ENCODE measurements at regions not wholly inside any gene's neighbourhood (a gene's known extent, or its start where the extent isn't known, plus 50 kb on each side); places are given as distances from the start of the nearest gene placed in this dataset.

DNA sequence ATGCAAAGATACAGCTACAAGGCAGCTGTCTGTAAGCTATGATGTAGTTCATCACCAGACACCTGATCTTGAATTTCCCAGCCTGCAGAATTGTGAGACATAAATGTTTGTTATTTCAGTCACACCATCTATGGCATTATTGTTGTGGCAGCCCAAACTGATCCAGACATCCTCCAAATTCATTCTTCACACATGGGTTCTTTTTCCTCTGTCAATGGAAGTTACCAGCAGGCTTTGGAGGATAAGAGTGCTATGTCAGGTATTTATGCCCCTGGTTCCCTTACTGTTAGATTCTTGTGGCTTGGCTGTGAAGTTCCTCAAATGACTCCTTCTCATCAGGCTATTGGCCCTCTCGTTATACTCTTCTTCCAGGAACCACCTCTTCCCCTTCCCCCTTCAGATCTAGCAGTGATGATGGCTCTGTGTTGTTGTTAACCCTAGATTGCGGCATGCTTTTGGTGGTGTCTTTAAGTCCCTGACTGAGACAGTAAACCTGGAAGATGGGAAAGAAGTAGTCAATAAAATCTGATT, 91.0 kb upstream of the CHMP2B start:
- no peak overlapping the region for H3K27ac ChIP-seq (ENCODE audit: control insufficient read depth, insufficient read depth, low read length)
- no peaks in the 10 kb centered on the region for H3K79me2 ChIP-seq (ENCODE audit: control insufficient read depth, insufficient read depth, low read length)
- dilution Hi-C loops (cut with MboI; ENCODE audit: extremely low pct_ligation_motif_present, low sequenced_read_pairs): no loop called here
- no peaks in the 10 kb centered on the region for H3K27me3 ChIP-seq (ENCODE audit: control insufficient read depth, extremely low read depth, insufficient read depth, low read length)
- no peak for DNase-seq (ENCODE audit: low read depth, low spot score)
- no peak overlapping the region for H3K9ac ChIP-seq (ENCODE audit: control insufficient read depth, extremely low read depth, insufficient read depth, low read length)
- H3K9me3 ChIP-seq (ENCODE audit: control insufficient read depth, low read depth, low read length): no peaks in the 10 kb centered on the region
- no peaks in the 10 kb centered on the region for H3K9me1 ChIP-seq (ENCODE audit: control insufficient read depth, extremely low read depth, insufficient read depth, low read length)
- H3K4me1 ChIP-seq (ENCODE audit: control insufficient read depth, extremely low read depth, insufficient read depth, low read length): no peaks in the 10 kb centered on the region
- no peak overlapping the region for H2AFZ ChIP-seq (ENCODE audit: control insufficient read depth, low read length)
- TF ChIP-seq, protein P1, sequence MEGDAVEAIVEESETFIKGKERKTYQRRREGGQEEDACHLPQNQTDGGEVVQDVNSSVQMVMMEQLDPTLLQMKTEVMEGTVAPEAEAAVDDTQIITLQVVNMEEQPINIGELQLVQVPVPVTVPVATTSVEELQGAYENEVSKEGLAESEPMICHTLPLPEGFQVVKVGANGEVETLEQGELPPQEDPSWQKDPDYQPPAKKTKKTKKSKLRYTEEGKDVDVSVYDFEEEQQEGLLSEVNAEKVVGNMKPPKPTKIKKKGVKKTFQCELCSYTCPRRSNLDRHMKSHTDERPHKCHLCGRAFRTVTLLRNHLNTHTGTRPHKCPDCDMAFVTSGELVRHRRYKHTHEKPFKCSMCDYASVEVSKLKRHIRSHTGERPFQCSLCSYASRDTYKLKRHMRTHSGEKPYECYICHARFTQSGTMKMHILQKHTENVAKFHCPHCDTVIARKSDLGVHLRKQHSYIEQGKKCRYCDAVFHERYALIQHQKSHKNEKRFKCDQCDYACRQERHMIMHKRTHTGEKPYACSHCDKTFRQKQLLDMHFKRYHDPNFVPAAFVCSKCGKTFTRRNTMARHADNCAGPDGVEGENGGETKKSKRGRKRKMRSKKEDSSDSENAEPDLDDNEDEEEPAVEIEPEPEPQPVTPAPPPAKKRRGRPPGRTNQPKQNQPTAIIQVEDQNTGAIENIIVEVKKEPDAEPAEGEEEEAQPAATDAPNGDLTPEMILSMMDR (optimal IDR thresholded peaks at IDR 0.05 in 1 of 3, IDR thresholded peaks at IDR 0.05 in 1 of 3, conservative IDR thresholded peaks at IDR 0.05 in 1 of 3; ENCODE audit: extremely low read depth in 1 of 3, insufficient read depth in 2 of 3, low read length in 3 of 3): no peak
- TF ChIP-seq EZH2 (IDR thresholded peaks at IDR 0.05; ENCODE audit: low read length): no peak
- H3K36me3 ChIP-seq (ENCODE audit: control insufficient read depth in 2 of 2, extremely low read depth in 1 of 2, insufficient read depth in 2 of 2, low read length in 2 of 2): no peaks in the 10 kb centered on the region
- FAIRE-seq: no peak
- no peak overlapping the region for H3K4me3 ChIP-seq (ENCODE audit: control insufficient read depth in 2 of 3, extremely low read depth in 1 of 3, insufficient read depth in 2 of 3, low read depth in 1 of 3, low read length in 3 of 3)
- no peaks in the 10 kb centered on the region for H4K20me1 ChIP-seq (ENCODE audit: control insufficient read depth, extremely low read depth, insufficient read depth, low read length)
- H3K4me2 ChIP-seq (ENCODE audit: control insufficient read depth, extremely low read depth, insufficient read depth, low read depth, low read length): no peak overlapping the region

- dilution Hi-C loops (cut with MboI; ENCODE audit: extremely low pct_ligation_motif_present, low sequenced_read_pairs): no loop called here
- TF ChIP-seq, protein P1 (optimal IDR thresholded peaks at IDR 0.05 in 1 of 3, IDR thresholded peaks at IDR 0.05 in 1 of 3, conservative IDR thresholded peaks at IDR 0.05 in 1 of 3; ENCODE audit: extremely low read depth in 1 of 3, insufficient read depth in 2 of 3, low read length in 3 of 3): no peak
- no peak for TF ChIP-seq EZH2 (IDR thresholded peaks at IDR 0.05; ENCODE audit: low read length)
- Histone ChIP-seq H3K9ac (ENCODE audit: control insufficient read depth, extremely low read depth, insufficient read depth, low read length) (no peak overlapping the region), H4K20me1 (ENCODE audit: control insufficient read depth, extremely low read depth, insufficient read depth, low read length) (no peaks in the 10 kb centered on the region), H3K27me3 (ENCODE audit: control insufficient read depth, extremely low read depth, insufficient read depth, low read length) (no peaks in the 10 kb centered on the region), H3K36me3 (ENCODE audit: control insufficient read depth in 2 of 2, extremely low read depth in 1 of 2, insufficient read depth in 2 of 2, low read length in 2 of 2) (no peaks in the 10 kb centered on the region), H3K4me1 (ENCODE audit: control insufficient read depth, extremely low read depth, insufficient read depth, low read length) (no peaks in the 10 kb centered on the region), H3K9me1 (ENCODE audit: control insufficient read depth, extremely low read depth, insufficient read depth, low read length) (no peaks in the 10 kb centered on the region), H3K79me2 (ENCODE audit: control insufficient read depth, insufficient read depth, low read length) (no peaks in the 10 kb centered on the region), H3K4me2 (ENCODE audit: control insufficient read depth, extremely low read depth, insufficient read depth, low read depth, low read length) (no peak overlapping the region), H3K27ac (ENCODE audit: control insufficient read depth, insufficient read depth, low read length) (no peak overlapping the region), H3K9me3 (ENCODE audit: control insufficient read depth, low read depth, low read length) (no peaks in the 10 kb centered on the region), H2AFZ (ENCODE audit: control insufficient read depth, low read length) (no peak overlapping the region), H3K4me3 (ENCODE audit: control insufficient read depth in 2 of 3, extremely low read depth in 1 of 3, insufficient read depth in 2 of 3, low read depth in 1 of 3, low read length in 3 of 3) (no peak overlapping the region)
- FAIRE-seq (no peak), DNase-seq (ENCODE audit: low read depth, low spot score) (no peak)
Observed at GRCh38 chr3:87135412-87135811, 91.7 kb upstream of the CHMP2B start.
